ENCODE measurements at regions not wholly inside any gene's neighbourhood (a gene's known extent, or its start where the extent isn't known, plus 50 kb on each side); places are given as distances from the start of the nearest gene placed in this dataset.
"Not testable (repeated sequence)": the region's sequence is repeated elsewhere in the genome, so short reads cannot be mapped to it uniquely, and the experiment has no call there.

- H3K4me3 ChIP-seq = no peak overlapping the region
- H3K27ac ChIP-seq = no peak overlapping the region
- in situ Hi-C loops (cut with MboI; ENCODE audit: low sequenced_read_pairs in 4 of 4) = no loop called here
- TF ChIP-seq CTCF (IDR thresholded peaks at IDR 0.05 in 4 of 5, conservative IDR thresholded peaks at IDR 0.05 in 1 of 5) (no peak), POLR2A (IDR thresholded peaks at IDR 0.05) (no peak)
- no peaks in the 10 kb centered on the region for H3K9me3 ChIP-seq
- intact Hi-C loops (cut with DNase I; ENCODE audit: low total_unique reads) = no loop called here
- H3K36me3 ChIP-seq = no peaks in the 10 kb centered on the region
- H3K4me1 ChIP-seq = no peaks in the 10 kb centered on the region
- H3K27me3 ChIP-seq = no peaks in the 10 kb centered on the region
- DNase-seq (no peak), ATAC-seq (no peak)
Observed at GRCh38 chr1:68725001-68725752, 228.3 kb upstream of the DEPDC1 start.

GRCh38 chr1:68739486-68739885, 242.6 kb upstream of the DEPDC1 start:
- ATAC-seq; H3K4me3 ChIP-seq; H3K27ac ChIP-seq; in situ Hi-C loops (cut with MboI; ENCODE audit: low sequenced_read_pairs in 4 of 4); DNase-seq; H3K36me3 ChIP-seq; H3K9me3 ChIP-seq; H3K27me3 ChIP-seq; intact Hi-C loops (cut with DNase I; ENCODE audit: low total_unique reads); H3K4me1 ChIP-seq: not testable (repeated sequence)

- TF ChIP-seq CTCF (IDR thresholded peaks at IDR 0.05 in 4 of 5, conservative IDR thresholded peaks at IDR 0.05 in 1 of 5) = no peak
- TF ChIP-seq POLR2A (IDR thresholded peaks at IDR 0.05) = no peak
- H3K27me3 ChIP-seq = no peaks in the 10 kb centered on the region
- H3K36me3 ChIP-seq = no peaks in the 10 kb centered on the region
- DNase-seq (no peak), ATAC-seq (no peak)
- H3K9me3 ChIP-seq = no peaks in the 10 kb centered on the region
- H3K27ac ChIP-seq = no peak overlapping the region
- in situ Hi-C loops (cut with MboI; ENCODE audit: low sequenced_read_pairs in 4 of 4) (no loop called here), intact Hi-C loops (cut with DNase I; ENCODE audit: low total_unique reads) (no loop called here)
- H3K4me1 ChIP-seq = no peaks in the 10 kb centered on the region
- no peak overlapping the region for H3K4me3 ChIP-seq
Observed at GRCh38 chr1:68745011-68745410, 248.1 kb upstream of the DEPDC1 start.

GRCh38 chr1:68745451-68745850, 248.6 kb upstream of the DEPDC1 start:
- in situ Hi-C loops (cut with MboI; ENCODE audit: low sequenced_read_pairs in 4 of 4) = no loop called here
- Histone ChIP-seq H3K4me3 (no peak overlapping the region), H3K27me3 (no peaks in the 10 kb centered on the region), H3K36me3 (no peaks in the 10 kb centered on the region), H3K27ac (no peak overlapping the region), H3K9me3 (no peaks in the 10 kb centered on the region), H3K4me1 (no peaks in the 10 kb centered on the region)
- no peak for DNase-seq
- no peak for TF ChIP-seq CTCF (IDR thresholded peaks at IDR 0.05 in 4 of 5, conservative IDR thresholded peaks at IDR 0.05 in 1 of 5)
- no peak for TF ChIP-seq POLR2A (IDR thresholded peaks at IDR 0.05)
- ATAC-seq = no peak
- intact Hi-C loops (cut with DNase I; ENCODE audit: low total_unique reads) = no loop called here

- ATAC-seq (no peak), DNase-seq (no peak)
- intact Hi-C loops (cut with DNase I; ENCODE audit: low total_unique reads) (no loop called here), in situ Hi-C loops (cut with MboI; ENCODE audit: low sequenced_read_pairs in 4 of 4) (no loop called here)
- H3K27ac ChIP-seq = no peak overlapping the region
- H3K4me1 ChIP-seq = no peaks in the 10 kb centered on the region
- H3K9me3 ChIP-seq = no peaks in the 10 kb centered on the region
- no peak overlapping the region for H3K4me3 ChIP-seq
- H3K27me3 ChIP-seq = no peaks in the 10 kb centered on the region
- no peak for TF ChIP-seq CTCF (IDR thresholded peaks at IDR 0.05 in 4 of 5, conservative IDR thresholded peaks at IDR 0.05 in 1 of 5)
- H3K36me3 ChIP-seq = no peaks in the 10 kb centered on the region
Observed at GRCh38 chr1:68746378-68746777, 249.5 kb upstream of the DEPDC1 start.

Measured in gastrocnemius medialis (tissue), 4 donors.